Natural killer cell (primary cell): ENCODE measurements at regions not wholly inside any gene's neighbourhood (a gene's known extent, or its start where the extent isn't known, plus 50 kb on each side); places are given as distances from the start of the nearest gene placed in this dataset.

Source experiments
- ATAC-seq, 3 donors: fragments of 150-1000 bp in 2 of 3; fragments of 200-7000 bp in 1 of 3; cut with Tn5 transposase; 1 replicate in 1 of 3; 2 replicates in 2 of 3; pipeline ENCODE4 v1.10.0; 2021; ENCODE audit warnings: mild to moderate bottlenecking in 2 of 3, moderate library complexity in 2 of 3
- DNase-seq, 2 donors: peaks; one replicate each; pipeline versions ENCODE4 v3.0.0 to v3.0.0-alpha.2; 2013 to 2021; ENCODE audit warnings: mixed read lengths in 1 of 2
- H3K27ac ChIP-seq: one replicate; pipeline ENCODE4 v1.5.1; 2013; ENCODE audit warnings: mild to moderate bottlenecking, low read length
- H3K27me3 ChIP-seq: one replicate; pipeline ENCODE4 v1.6.1; 2013; ENCODE audit warnings: low read length; ENCODE audit not compliant: control insufficient read depth, insufficient read depth
- H3K36me3 ChIP-seq: one replicate; pipeline ENCODE4 v1.6.1; 2013; ENCODE audit warnings: low read length; ENCODE audit not compliant: control insufficient read depth, insufficient read depth
- H3K4me1 ChIP-seq: one replicate; pipeline ENCODE4 v1.6.1; 2013; ENCODE audit warnings: low read length; ENCODE audit not compliant: control insufficient read depth, insufficient read depth
- H3K4me3 ChIP-seq: one replicate; pipeline ENCODE4 v1.5.1; 2013; ENCODE audit warnings: low read length
- H3K9me3 ChIP-seq: one replicate; pipeline ENCODE4 v1.6.1; 2013; ENCODE audit warnings: low read length; ENCODE audit not compliant: control insufficient read depth, insufficient read depth
- H3K27ac Mint-ChIP-seq, 2 donors: one replicate each; pipeline ENCODE4 v1.8.0; 2022; ENCODE audit warnings: mild to moderate bottlenecking in 2 of 2, mixed read lengths in 2 of 2, moderate library complexity in 1 of 2
- H3K27me3 Mint-ChIP-seq, 2 donors: one replicate each; pipeline ENCODE4 v1.8.0; 2022; ENCODE audit warnings: low read depth in 2 of 2, mixed read lengths in 2 of 2
- H3K36me3 Mint-ChIP-seq: one replicate; pipeline ENCODE4 v1.8.0; 2022; ENCODE audit warnings: mixed read lengths
- H3K4me1 Mint-ChIP-seq, 2 donors: one replicate each; pipeline ENCODE4 v1.8.0; 2022; ENCODE audit warnings: mixed read lengths in 2 of 2
- H3K4me3 Mint-ChIP-seq: one replicate; pipeline ENCODE4 v1.8.0; 2022; ENCODE audit warnings: mild to moderate bottlenecking, moderate library complexity, mixed read lengths
- H3K9me3 Mint-ChIP-seq, 2 donors: one replicate each; pipeline ENCODE4 v1.8.0; 2022; ENCODE audit warnings: mixed read lengths in 2 of 2
- CTCF ChIP-seq: fragments of 200-600 bp; IDR thresholded peaks from one replicate; pipeline ENCODE4 v1.8.0; 2022; ENCODE audit warnings: antibody characterized with exemption
- WGBS: methylation state at CpG from one replicate; pipeline ENCODE4 v1.1.7; 2013; ENCODE audit warnings: missing lambda C conversion rate; ENCODE audit not compliant: insufficient coverage; 5-methylcytosine and 5-hydroxymethylcytosine counted together
- intact Hi-C: fragments of 100-400 bp; cut with micrococcal nuclease; formaldehyde crosslinking; loops from one replicate; pipeline ENCODE4 v1.14.2; 2022

GRCh38 chr6:115712291-115712961 is 348.3 kb downstream of the FRK start:
- Histone ChIP-seq H3K36me3 (no peaks in the 10 kb centered on the region), H3K27ac (no peak overlapping the region), H3K4me3 (no peak overlapping the region), H3K9me3 (peaks cover 3% of the 10 kb centered on the region), H3K4me1 (no peaks in the 10 kb centered on the region), H3K27me3 (no peaks in the 10 kb centered on the region)
- Mint-ChIP-seq H3K4me3 (no peak overlapping the region), H3K27me3 (no peaks in the 10 kb centered on the region), H3K36me3 (no peaks in the 10 kb centered on the region), H3K9me3 (peaks cover 8 to 10% of the 10 kb centered on the region in 2 donors), H3K27ac (no peak overlapping the region), H3K4me1 (no peaks in the 10 kb centered on the region)
- ATAC-seq (no peak), DNase-seq (no peak)
- WGBS: 83% methylated on average over 5 of the region's 6 CpGs
- no peak for TF ChIP-seq CTCF
- intact Hi-C loops: no loop called here

GRCh38 chr6:115708850-115709249 is 351.8 kb downstream of the FRK start:
- no peak for ATAC-seq
- 75% methylated on average over 2 of the region's 2 CpGs for WGBS

GRCh38 chr6:115706981-115707380 is 353.7 kb downstream of the FRK start:
- H3K9me3 Mint-ChIP-seq: peaks cover 12 to 17% of the 10 kb centered on the region in 2 donors
- peaks cover 11% of the 10 kb centered on the region for H3K36me3 Mint-ChIP-seq
- Histone ChIP-seq H3K4me1 (no peaks in the 10 kb centered on the region), H3K9me3 (peaks cover 13% of the 10 kb centered on the region), H3K36me3 (no peaks in the 10 kb centered on the region), H3K4me3 (no peak overlapping the region), H3K27me3 (no peaks in the 10 kb centered on the region), H3K27ac (no peak overlapping the region)
- no peak for DNase-seq
- H3K27me3 Mint-ChIP-seq: no peaks in the 10 kb centered on the region
- intact Hi-C loops: no loop called here
- no peaks in the 10 kb centered on the region for H3K4me1 Mint-ChIP-seq
- WGBS: 87% methylated on average over 2 of the region's 2 CpGs
- no peak for ATAC-seq
- TF ChIP-seq CTCF: no peak
- no peak overlapping the region for H3K4me3 Mint-ChIP-seq
- H3K27ac Mint-ChIP-seq: no peak overlapping the region

More at GRCh38 chr6:115708850-115709249, 351.8 kb downstream of the FRK start:
- no peaks in the 10 kb centered on the region for H3K27me3 ChIP-seq
- H3K27ac Mint-ChIP-seq: no peak overlapping the region
- no peaks in the 10 kb centered on the region for H3K27me3 Mint-ChIP-seq
- no peak overlapping the region for H3K4me3 ChIP-seq
- no peak overlapping the region for H3K27ac ChIP-seq
- peaks cover 4 to 10% of the 10 kb centered on the region in 2 donors for H3K9me3 Mint-ChIP-seq
- no peaks in the 10 kb centered on the region for H3K4me1 ChIP-seq
- no peak for DNase-seq
- H3K4me1 Mint-ChIP-seq: no peaks in the 10 kb centered on the region
- intact Hi-C loops: no loop called here
- H3K4me3 Mint-ChIP-seq: no peak overlapping the region
- H3K36me3 Mint-ChIP-seq: no peaks in the 10 kb centered on the region
- no peaks in the 10 kb centered on the region for H3K36me3 ChIP-seq
- TF ChIP-seq CTCF: no peak
- peaks cover 7% of the 10 kb centered on the region for H3K9me3 ChIP-seq

GRCh38 chr6:115706324-115706723 is 354.4 kb downstream of the FRK start:
- TF ChIP-seq CTCF: no peak
- H3K36me3 Mint-ChIP-seq: peaks cover 15% of the 10 kb centered on the region

More at GRCh38 chr6:115706324-115706723, 354.4 kb downstream of the FRK start:
- Histone ChIP-seq H3K4me3 (no peak overlapping the region), H3K9me3 (peaks cover 13% of the 10 kb centered on the region), H3K4me1 (no peaks in the 10 kb centered on the region), H3K27ac (no peak overlapping the region), H3K27me3 (no peaks in the 10 kb centered on the region), H3K36me3 (no peaks in the 10 kb centered on the region)
- intact Hi-C loops: no loop called here
- H3K4me1 Mint-ChIP-seq: no peaks in the 10 kb centered on the region
- DNase-seq (no peak), ATAC-seq (no peak)
- H3K4me3 Mint-ChIP-seq: no peak overlapping the region
- no peaks in the 10 kb centered on the region for H3K27me3 Mint-ChIP-seq
- peaks cover 15 to 18% of the 10 kb centered on the region in 2 donors for H3K9me3 Mint-ChIP-seq
- no peak overlapping the region for H3K27ac Mint-ChIP-seq
